ENCODE measurements at regions not wholly inside any gene's neighbourhood (a gene's known extent, or its start where the extent isn't known, plus 50 kb on each side); places are given as distances from the start of the nearest gene placed in this dataset.

DNA sequence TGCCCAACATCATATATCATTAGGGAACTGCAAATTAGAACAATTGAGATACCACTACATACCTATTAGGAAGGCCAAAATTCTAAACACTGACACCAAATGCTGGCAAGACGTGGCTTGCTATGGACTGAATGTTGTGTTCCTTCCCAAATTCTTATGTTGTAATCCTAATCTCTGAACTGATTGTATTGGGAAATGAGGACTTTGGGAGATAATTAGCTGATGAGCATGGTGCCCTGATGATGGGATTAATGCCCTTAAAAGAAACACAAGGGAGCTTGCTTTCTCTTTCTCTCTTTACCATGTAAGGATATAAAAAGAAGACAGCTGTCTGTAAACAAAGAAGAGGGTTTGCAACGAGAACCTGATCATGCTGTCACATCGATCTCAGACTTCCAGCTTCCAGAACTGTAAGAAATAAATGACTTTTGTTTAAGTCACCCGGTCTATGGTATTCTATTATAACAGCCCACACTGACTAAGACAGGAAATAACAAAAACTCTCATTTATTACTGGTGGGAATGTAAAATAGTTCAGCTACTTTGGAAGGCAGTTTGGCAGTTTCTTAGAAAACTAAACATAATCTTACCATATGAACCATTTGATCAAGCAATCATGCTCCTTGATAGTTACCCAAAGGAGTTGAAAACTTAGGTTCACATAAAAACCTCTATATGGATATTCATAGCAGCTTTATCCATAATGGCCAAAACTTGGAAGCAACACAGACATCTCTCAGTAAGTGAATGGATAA, 458.3 kb upstream of the CBLB start:
- Histone ChIP-seq H3K9ac (ENCODE audit: low read depth in 1 of 2, low read length in 2 of 2) (no peak overlapping the region), H3K9me3 (ENCODE audit: control insufficient read depth in 2 of 2, low read length in 2 of 2) (no peaks in the 10 kb centered on the region), H3K4me3 (ENCODE audit: low read length in 2 of 2) (no peak overlapping the region), H3K27ac (ENCODE audit: low read depth in 2 of 2, low read length in 2 of 2) (no peak overlapping the region), H3K36me3 (ENCODE audit: control insufficient read depth in 2 of 2, insufficient read depth in 2 of 2, low read length in 2 of 2) (no peaks in the 10 kb centered on the region), H3K4me1 (ENCODE audit: control insufficient read depth in 2 of 2, insufficient read depth in 2 of 2, low read length in 2 of 2) (no peaks in the 10 kb centered on the region), H3K27me3 (ENCODE audit: control insufficient read depth in 2 of 2, insufficient read depth in 2 of 2, low read length in 2 of 2) (no peaks in the 10 kb centered on the region)

DNA sequence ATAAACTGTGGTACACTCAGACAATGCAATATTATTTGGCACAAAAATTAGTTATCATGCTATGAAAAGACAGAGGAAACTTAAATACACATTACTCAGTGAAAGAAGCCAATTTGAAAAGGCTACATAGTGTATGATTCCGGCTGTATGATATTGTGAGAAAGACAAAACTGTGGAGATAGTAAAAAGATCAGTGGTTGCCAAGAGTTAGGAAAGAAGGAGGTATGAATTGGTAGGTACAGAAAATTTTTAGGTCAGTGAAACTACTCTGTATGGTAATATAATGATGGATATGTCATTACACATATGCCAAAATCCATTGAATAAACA, 458.8 kb upstream of the CBLB start:
- Histone ChIP-seq H3K36me3 (ENCODE audit: control insufficient read depth in 2 of 2, insufficient read depth in 2 of 2, low read length in 2 of 2) (no peaks in the 10 kb centered on the region), H3K9ac (ENCODE audit: low read depth in 1 of 2, low read length in 2 of 2) (no peak overlapping the region), H3K4me3 (ENCODE audit: low read length in 2 of 2) (no peak overlapping the region), H3K27me3 (ENCODE audit: control insufficient read depth in 2 of 2, insufficient read depth in 2 of 2, low read length in 2 of 2) (no peaks in the 10 kb centered on the region), H3K27ac (ENCODE audit: low read depth in 2 of 2, low read length in 2 of 2) (no peak overlapping the region), H3K9me3 (ENCODE audit: control insufficient read depth in 2 of 2, low read length in 2 of 2) (no peaks in the 10 kb centered on the region), H3K4me1 (ENCODE audit: control insufficient read depth in 2 of 2, insufficient read depth in 2 of 2, low read length in 2 of 2) (no peaks in the 10 kb centered on the region)

DNA sequence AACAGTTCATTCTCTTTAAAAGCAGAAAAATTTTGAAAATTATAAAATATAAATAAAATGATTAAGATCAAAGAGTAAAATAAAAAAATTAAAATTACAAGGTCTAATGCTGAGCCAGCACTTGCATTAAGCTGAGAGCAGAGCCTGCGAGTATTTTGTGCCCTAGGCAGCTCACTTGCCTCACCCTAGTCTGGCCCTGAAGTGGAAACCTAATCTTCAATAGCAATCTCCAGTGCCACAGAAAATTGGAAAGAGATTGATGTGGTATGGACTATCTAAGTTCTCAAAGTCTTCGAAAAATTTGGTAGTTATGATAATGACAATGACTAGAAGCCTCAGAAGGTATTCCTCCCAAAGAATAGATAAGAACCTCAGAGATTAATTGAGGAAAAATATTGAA, 459.4 kb upstream of the CBLB start:
- H3K27me3 ChIP-seq (ENCODE audit: control insufficient read depth in 2 of 2, insufficient read depth in 2 of 2, low read length in 2 of 2), result no peaks in the 10 kb centered on the region
- no peak overlapping the region for H3K9ac ChIP-seq (ENCODE audit: low read depth in 1 of 2, low read length in 2 of 2)
- no peaks in the 10 kb centered on the region for H3K36me3 ChIP-seq (ENCODE audit: control insufficient read depth in 2 of 2, insufficient read depth in 2 of 2, low read length in 2 of 2)
- H3K4me1 ChIP-seq (ENCODE audit: control insufficient read depth in 2 of 2, insufficient read depth in 2 of 2, low read length in 2 of 2), result no peaks in the 10 kb centered on the region
- no peak overlapping the region for H3K4me3 ChIP-seq (ENCODE audit: low read length in 2 of 2)
- H3K27ac ChIP-seq (ENCODE audit: low read depth in 2 of 2, low read length in 2 of 2), result no peak overlapping the region
- no peaks in the 10 kb centered on the region for H3K9me3 ChIP-seq (ENCODE audit: control insufficient read depth in 2 of 2, low read length in 2 of 2)

DNA sequence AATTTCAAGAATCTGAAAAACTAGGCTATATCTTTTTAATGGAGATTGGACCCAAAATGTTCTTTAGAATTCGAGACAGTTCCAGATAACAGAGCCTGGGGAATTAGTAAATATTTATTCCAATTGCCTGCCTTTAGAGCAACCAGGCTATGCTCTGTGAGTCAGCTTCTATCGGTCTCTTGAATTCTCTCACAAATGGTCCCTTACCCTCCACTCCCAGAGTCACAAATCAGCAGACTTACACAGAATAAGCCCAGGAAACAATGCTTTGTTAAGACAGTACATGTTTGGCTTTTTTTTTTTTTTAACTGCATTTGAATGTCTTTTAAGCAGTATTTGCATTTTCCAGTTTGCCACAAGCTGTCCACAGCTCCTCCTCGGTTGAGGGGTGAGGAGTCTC, 460.7 kb upstream of the CBLB start:
- no peak overlapping the region for H3K4me3 ChIP-seq (ENCODE audit: low read length in 2 of 2)
- H3K27me3 ChIP-seq (ENCODE audit: control insufficient read depth in 2 of 2, insufficient read depth in 2 of 2, low read length in 2 of 2), result no peaks in the 10 kb centered on the region
- H3K36me3 ChIP-seq (ENCODE audit: control insufficient read depth in 2 of 2, insufficient read depth in 2 of 2, low read length in 2 of 2), result no peaks in the 10 kb centered on the region
- no peaks in the 10 kb centered on the region for H3K9me3 ChIP-seq (ENCODE audit: control insufficient read depth in 2 of 2, low read length in 2 of 2)
- no peaks in the 10 kb centered on the region for H3K4me1 ChIP-seq (ENCODE audit: control insufficient read depth in 2 of 2, insufficient read depth in 2 of 2, low read length in 2 of 2)
- H3K27ac ChIP-seq (ENCODE audit: low read depth in 2 of 2, low read length in 2 of 2), result no peak overlapping the region
- no peak overlapping the region for H3K9ac ChIP-seq (ENCODE audit: low read depth in 1 of 2, low read length in 2 of 2)

DNA sequence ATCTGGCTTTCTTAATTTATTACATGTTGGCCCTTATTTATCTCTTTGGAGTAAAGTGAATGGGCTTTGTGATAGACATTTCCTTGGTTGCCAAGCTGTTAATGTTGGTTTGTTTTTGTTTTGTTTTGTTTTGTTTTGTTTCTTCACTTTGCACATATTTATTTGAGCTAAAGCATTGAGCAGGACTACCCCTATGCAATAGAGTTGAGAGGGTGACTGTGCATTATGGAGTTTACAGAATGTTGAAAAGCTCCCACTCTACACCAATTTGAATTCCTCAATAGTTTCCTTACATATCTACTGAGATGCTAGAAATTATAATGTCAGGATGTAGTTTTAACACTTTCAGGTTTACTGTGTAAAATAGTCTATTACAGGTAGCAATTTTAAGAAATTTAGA, 462.8 kb upstream of the CBLB start:
- Histone ChIP-seq H3K9me3 (ENCODE audit: control insufficient read depth in 2 of 2, low read length in 2 of 2) (no peaks in the 10 kb centered on the region), H3K27me3 (ENCODE audit: control insufficient read depth in 2 of 2, insufficient read depth in 2 of 2, low read length in 2 of 2) (no peaks in the 10 kb centered on the region), H3K9ac (ENCODE audit: low read depth in 1 of 2, low read length in 2 of 2) (no peak overlapping the region), H3K4me1 (ENCODE audit: control insufficient read depth in 2 of 2, insufficient read depth in 2 of 2, low read length in 2 of 2) (no peaks in the 10 kb centered on the region), H3K4me3 (ENCODE audit: low read length in 2 of 2) (no peak overlapping the region), H3K36me3 (ENCODE audit: control insufficient read depth in 2 of 2, insufficient read depth in 2 of 2, low read length in 2 of 2) (no peaks in the 10 kb centered on the region), H3K27ac (ENCODE audit: low read depth in 2 of 2, low read length in 2 of 2) (no peak overlapping the region)

DNA sequence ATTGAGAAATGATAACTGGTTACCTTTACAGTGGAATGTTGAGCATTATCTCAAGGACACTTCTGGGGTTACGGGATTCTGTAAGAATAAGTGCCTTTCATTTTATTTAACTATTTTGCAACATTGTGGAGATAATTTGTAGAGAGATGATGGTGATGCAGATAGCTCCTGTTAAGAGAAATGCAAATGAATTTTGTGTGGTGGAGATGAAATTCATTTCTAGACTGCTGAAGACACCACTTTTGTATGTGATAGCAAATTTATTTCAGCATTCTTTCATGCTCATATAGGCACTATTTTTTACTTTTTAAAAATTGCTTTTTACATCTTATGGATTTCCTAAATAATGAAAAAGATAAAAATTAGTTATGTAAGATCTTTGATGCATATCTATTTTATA, 463.3 kb upstream of the CBLB start:
- no peaks in the 10 kb centered on the region for H3K9me3 ChIP-seq (ENCODE audit: control insufficient read depth in 2 of 2, low read length in 2 of 2)
- H3K36me3 ChIP-seq (ENCODE audit: control insufficient read depth in 2 of 2, insufficient read depth in 2 of 2, low read length in 2 of 2), result no peaks in the 10 kb centered on the region
- H3K27ac ChIP-seq (ENCODE audit: low read depth in 2 of 2, low read length in 2 of 2), result no peak overlapping the region
- no peaks in the 10 kb centered on the region for H3K4me1 ChIP-seq (ENCODE audit: control insufficient read depth in 2 of 2, insufficient read depth in 2 of 2, low read length in 2 of 2)
- H3K9ac ChIP-seq (ENCODE audit: low read depth in 1 of 2, low read length in 2 of 2), result no peak overlapping the region
- no peak overlapping the region for H3K4me3 ChIP-seq (ENCODE audit: low read length in 2 of 2)
- H3K27me3 ChIP-seq (ENCODE audit: control insufficient read depth in 2 of 2, insufficient read depth in 2 of 2, low read length in 2 of 2), result no peaks in the 10 kb centered on the region

DNA sequence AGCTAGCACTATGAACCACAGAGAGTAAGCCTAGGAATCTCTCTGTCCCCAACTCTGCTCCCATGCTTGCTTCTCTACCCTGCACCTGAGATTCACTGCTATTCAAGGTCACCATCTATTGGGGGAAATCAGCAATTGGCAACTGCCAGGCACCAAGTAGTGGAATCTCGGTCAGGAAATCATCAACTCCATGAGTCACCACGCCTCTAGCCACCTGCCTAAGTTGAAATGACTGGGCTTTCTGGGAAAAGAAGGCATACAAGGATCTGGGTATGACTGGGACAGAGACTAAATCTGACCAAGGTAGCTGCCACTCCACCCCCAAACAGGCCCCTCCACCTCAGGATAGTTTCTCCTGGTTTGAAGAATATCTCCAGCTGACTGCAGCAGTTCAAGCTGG, 464.1 kb upstream of the CBLB start:
- H3K4me1 ChIP-seq (ENCODE audit: control insufficient read depth in 2 of 2, insufficient read depth in 2 of 2, low read length in 2 of 2), result no peaks in the 10 kb centered on the region
- no peak overlapping the region for H3K27ac ChIP-seq (ENCODE audit: low read depth in 2 of 2, low read length in 2 of 2)
- H3K27me3 ChIP-seq (ENCODE audit: control insufficient read depth in 2 of 2, insufficient read depth in 2 of 2, low read length in 2 of 2), result no peaks in the 10 kb centered on the region
- no peak overlapping the region for H3K9ac ChIP-seq (ENCODE audit: low read depth in 1 of 2, low read length in 2 of 2)
- no peaks in the 10 kb centered on the region for H3K9me3 ChIP-seq (ENCODE audit: control insufficient read depth in 2 of 2, low read length in 2 of 2)
- no peak overlapping the region for H3K4me3 ChIP-seq (ENCODE audit: low read length in 2 of 2)
- H3K36me3 ChIP-seq (ENCODE audit: control insufficient read depth in 2 of 2, insufficient read depth in 2 of 2, low read length in 2 of 2), result no peaks in the 10 kb centered on the region

DNA sequence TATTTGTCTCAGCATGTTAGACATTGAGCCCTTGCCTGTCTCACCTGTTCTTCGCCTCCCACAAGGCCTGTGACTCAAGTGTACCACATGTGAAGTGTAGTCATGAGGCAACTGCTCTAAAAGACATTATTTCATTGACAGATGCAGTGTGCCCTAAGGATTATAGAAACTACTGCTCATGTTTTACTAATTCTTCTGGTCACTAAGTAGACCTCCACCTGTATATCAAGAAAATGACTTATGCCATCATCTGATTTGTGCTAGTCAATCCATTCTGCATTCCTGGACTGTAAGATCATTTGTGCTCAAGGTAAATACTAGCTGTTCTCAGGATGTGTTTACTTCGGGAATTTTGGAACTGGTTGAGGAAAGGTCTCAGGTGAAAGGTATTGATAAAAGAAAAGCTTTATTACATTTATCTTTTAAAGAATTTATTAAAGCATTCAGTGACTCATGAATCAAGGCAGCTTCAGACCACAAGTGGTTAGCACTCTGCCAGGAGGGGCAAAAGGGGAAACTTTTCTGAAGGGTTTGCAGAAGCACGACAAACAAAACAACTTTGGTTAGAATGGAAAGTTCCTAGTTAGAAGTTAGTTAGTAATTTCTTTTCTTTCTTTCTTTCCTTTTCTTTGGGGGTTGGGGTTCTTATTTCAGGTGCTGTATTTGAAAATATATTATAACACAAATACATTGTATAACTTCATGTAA, 465.3 kb upstream of the CBLB start:
- H3K4me1 ChIP-seq (ENCODE audit: control insufficient read depth in 2 of 2, insufficient read depth in 2 of 2, low read length in 2 of 2), result no peaks in the 10 kb centered on the region
- H3K27ac ChIP-seq (ENCODE audit: low read depth in 2 of 2, low read length in 2 of 2), result no peak overlapping the region
- no peak overlapping the region for H3K9ac ChIP-seq (ENCODE audit: low read depth in 1 of 2, low read length in 2 of 2)
- H3K27me3 ChIP-seq (ENCODE audit: control insufficient read depth in 2 of 2, insufficient read depth in 2 of 2, low read length in 2 of 2), result no peaks in the 10 kb centered on the region
- no peak overlapping the region for H3K4me3 ChIP-seq (ENCODE audit: low read length in 2 of 2)
- H3K36me3 ChIP-seq (ENCODE audit: control insufficient read depth in 2 of 2, insufficient read depth in 2 of 2, low read length in 2 of 2), result no peaks in the 10 kb centered on the region
- H3K9me3 ChIP-seq (ENCODE audit: control insufficient read depth in 2 of 2, low read length in 2 of 2), result no peaks in the 10 kb centered on the region

DNA sequence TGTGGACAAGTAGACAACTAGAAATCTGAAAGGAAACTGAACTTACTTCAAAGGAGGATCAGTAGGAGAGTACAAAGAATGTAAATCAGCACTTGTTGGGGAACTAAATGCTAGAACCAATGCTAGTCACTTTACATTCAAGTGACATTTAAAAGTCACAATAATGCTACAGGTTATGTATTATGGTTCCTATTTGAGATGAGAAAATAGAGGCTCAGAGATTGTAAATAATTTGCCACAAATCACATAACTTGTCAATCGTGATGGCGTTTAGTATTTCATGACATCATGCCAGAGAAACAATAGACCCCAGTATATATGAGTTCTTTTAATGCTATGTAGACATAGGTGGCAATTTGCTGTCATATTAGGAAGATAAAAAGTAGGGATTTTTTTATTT, 467.8 kb upstream of the CBLB start:
- Histone ChIP-seq H3K9ac (ENCODE audit: low read depth in 1 of 2, low read length in 2 of 2) (no peak overlapping the region), H3K27me3 (ENCODE audit: control insufficient read depth in 2 of 2, insufficient read depth in 2 of 2, low read length in 2 of 2) (no peaks in the 10 kb centered on the region), H3K9me3 (ENCODE audit: control insufficient read depth in 2 of 2, low read length in 2 of 2) (no peaks in the 10 kb centered on the region), H3K4me1 (ENCODE audit: control insufficient read depth in 2 of 2, insufficient read depth in 2 of 2, low read length in 2 of 2) (no peaks in the 10 kb centered on the region), H3K4me3 (ENCODE audit: low read length in 2 of 2) (no peak overlapping the region), H3K36me3 (ENCODE audit: control insufficient read depth in 2 of 2, insufficient read depth in 2 of 2, low read length in 2 of 2) (no peaks in the 10 kb centered on the region), H3K27ac (ENCODE audit: low read depth in 2 of 2, low read length in 2 of 2) (no peak overlapping the region)

DNA sequence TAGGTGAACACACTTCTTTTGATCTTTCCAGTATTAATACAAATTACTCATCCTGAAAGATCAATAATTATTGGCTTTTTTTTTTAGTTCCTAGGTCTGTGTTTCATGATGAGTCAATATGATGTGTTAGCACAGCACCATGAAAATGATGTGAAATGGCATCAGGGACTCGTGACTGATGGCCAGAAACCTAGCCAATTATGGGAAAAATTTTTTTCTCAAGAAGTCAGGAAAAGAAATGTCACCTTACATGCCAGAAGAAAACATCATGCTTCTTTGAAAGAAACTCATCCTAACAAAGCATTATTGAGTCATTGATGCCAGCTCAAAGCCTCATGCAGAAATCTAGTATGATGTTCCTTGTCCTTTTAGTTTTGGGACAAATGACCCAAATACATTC, 468.3 kb upstream of the CBLB start:
- no peaks in the 10 kb centered on the region for H3K4me1 ChIP-seq (ENCODE audit: control insufficient read depth in 2 of 2, insufficient read depth in 2 of 2, low read length in 2 of 2)
- H3K27me3 ChIP-seq (ENCODE audit: control insufficient read depth in 2 of 2, insufficient read depth in 2 of 2, low read length in 2 of 2), result no peaks in the 10 kb centered on the region
- no peak overlapping the region for H3K9ac ChIP-seq (ENCODE audit: low read depth in 1 of 2, low read length in 2 of 2)
- H3K27ac ChIP-seq (ENCODE audit: low read depth in 2 of 2, low read length in 2 of 2), result no peak overlapping the region
- no peak overlapping the region for H3K4me3 ChIP-seq (ENCODE audit: low read length in 2 of 2)
- no peaks in the 10 kb centered on the region for H3K9me3 ChIP-seq (ENCODE audit: control insufficient read depth in 2 of 2, low read length in 2 of 2)
- no peaks in the 10 kb centered on the region for H3K36me3 ChIP-seq (ENCODE audit: control insufficient read depth in 2 of 2, insufficient read depth in 2 of 2, low read length in 2 of 2)
